DMS153 (cell line): ENCODE measurements at regions not wholly inside any gene's neighbourhood (a gene's known extent, or its start where the extent isn't known, plus 50 kb on each side); places are given as distances from the start of the nearest gene placed in this dataset.
"Not testable (repeated sequence)": the region's sequence is repeated elsewhere in the genome, so short reads cannot be mapped to it uniquely, and the experiment has no call there.

Experiments used
- DNase-seq: peaks from one replicate; lab custom pipeline; 2025; lab: John Stamatoyannopoulos, UW

DNA sequence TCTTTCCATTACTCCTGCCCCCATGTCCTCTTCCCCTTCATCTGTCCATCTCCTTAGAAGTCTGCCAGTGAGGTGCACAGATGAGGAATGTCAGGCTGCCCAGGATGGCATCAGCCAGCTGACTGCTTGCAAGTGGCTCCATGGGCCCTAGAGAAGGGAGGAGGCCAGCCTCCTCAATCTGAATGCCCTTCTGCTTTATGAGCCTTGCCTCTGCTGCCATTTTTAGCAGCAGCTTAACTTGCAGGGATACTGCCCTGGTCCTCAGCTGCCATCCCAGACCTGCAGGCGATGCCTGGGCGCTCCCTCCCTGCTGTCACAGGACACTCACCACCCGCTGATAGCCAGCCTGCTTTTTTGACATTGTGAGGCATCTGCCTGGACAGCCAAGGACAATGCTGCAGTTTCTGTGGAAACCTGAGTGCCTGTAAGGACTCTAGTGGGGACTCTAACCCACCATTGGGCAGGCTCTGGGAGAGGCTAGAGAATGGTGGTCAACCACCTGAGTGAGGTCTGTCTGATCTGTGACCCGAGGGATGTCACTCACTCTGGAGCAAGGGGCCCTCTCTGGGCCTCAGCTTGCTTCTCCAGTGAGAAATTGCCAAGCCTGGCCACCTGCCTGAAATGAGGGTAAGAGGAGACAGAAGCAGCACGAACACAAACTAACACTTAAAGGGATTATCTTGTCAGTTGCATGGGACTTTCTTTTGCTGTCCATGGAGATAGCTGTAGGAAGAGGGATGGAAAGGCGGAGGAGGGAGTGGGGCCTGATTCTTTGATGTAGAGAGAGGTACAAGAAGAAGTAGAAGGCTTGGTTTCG is 185.0 kb downstream of the MIS18A start:
- DNase-seq: no peak

- no peak for DNase-seq
Observed at GRCh38 chr21:32090956-32091355, 187.9 kb downstream of the MIS18A start.

- DNase-seq: no peak
Observed at GRCh38 chr21:32089766-32090165, 189.1 kb downstream of the MIS18A start.

DNA sequence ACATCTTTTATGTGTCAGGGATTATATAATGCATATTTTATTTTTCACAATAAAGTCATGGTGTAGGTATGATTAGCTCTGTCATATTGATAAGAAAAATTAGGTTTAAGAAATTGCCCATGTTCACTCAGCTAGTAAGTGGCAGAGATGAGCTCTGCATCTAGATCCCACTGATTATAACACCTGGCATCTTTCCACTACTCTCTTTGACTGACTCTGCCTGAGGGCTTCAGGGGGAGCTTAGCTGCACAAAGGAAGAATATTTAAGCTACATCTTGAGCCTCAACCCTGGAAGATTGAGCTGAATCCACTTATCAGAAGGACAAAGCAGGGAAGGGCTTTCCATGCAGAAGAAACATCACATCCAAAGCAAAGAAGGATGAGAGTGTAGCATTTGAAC is 190.4 kb downstream of the MIS18A start:
- no peak for DNase-seq

DNA sequence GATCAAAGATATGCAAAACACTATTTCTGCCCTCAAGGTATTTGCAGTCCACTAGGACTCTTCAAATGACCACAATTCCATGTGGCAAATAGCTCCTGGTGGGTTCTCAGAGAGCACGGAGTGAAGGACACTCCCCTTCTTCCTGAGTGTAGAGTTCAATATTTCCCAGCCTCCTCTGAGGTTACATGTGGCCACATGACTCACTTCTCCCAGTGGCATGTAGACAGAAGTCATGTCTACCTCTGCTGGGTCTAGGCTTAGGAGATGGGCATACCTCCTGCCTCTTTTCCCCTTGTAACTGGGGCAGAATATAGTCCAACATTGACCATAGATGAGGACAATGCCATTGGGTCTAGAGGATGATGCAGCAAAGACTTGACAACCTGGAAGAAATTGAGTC is 191.4 kb downstream of the MIS18A start:
- DNase-seq: no peak

GRCh38 chr21:32083197-32083596 is 195.7 kb downstream of the MIS18A start:
- DNase-seq: peak; percentile 44

GRCh38 chr21:32082466-32082865 is 196.4 kb downstream of the MIS18A start:
- no peak for DNase-seq

GRCh38 chr21:32073593-32073992 is 200.8 kb downstream of the HUNK start:
- no peak for DNase-seq

DNA sequence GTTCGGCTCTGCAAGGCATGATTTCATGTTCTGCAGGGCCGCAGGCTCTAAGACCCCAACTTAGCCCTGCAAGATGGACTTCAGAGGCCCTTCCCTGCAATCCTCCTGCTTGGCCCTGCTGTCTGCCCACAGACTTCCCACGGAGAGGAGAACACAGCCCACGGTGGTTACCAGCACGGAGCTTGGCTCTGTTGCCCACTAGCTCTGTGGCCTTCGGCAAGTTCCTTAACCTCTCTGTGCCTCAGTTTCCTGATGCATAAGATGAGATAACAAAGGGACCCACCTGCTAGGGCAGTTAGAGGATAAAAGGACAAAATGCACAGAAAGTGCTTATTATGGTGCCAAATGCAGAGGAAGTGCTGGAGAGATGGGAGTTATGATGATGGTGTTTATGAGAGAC is 200.4 kb downstream of the HUNK start:
- DNase-seq: no peak

GRCh38 chr21:32071620-32072019 is 198.8 kb downstream of the HUNK start:
- not testable (repeated sequence) for DNase-seq

GRCh38 chr21:32070676-32071330 is 198.0 kb downstream of the HUNK start:
- no peak for DNase-seq

GRCh38 chr21:32070126-32070525 is 197.3 kb downstream of the HUNK start:
- no peak for DNase-seq

DNA sequence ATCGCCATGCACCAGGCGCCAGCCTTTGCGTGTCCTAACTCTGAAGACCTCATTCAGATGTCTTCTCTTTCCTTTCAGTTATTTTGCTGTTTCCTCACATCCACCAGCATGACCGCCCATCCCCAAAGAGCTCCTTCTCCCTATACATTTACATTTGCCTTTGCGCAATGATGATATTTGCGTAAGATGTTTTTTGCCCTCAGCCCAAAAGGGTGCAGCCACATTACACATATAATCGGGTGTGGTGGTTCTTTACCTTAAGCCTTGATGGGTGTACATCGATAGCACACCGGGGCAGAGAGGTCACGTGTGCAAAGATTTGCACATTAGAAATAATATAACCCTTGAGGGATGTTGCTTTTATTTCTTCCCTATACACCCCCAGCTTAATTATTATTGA is 192.8 kb downstream of the HUNK start:
- no peak for DNase-seq

- no peak for DNase-seq
Observed at GRCh38 chr21:32064281-32064910, 191.6 kb downstream of the HUNK start.

GRCh38 chr21:32062591-32063227 is 189.9 kb downstream of the HUNK start:
- no peak for DNase-seq

DNA sequence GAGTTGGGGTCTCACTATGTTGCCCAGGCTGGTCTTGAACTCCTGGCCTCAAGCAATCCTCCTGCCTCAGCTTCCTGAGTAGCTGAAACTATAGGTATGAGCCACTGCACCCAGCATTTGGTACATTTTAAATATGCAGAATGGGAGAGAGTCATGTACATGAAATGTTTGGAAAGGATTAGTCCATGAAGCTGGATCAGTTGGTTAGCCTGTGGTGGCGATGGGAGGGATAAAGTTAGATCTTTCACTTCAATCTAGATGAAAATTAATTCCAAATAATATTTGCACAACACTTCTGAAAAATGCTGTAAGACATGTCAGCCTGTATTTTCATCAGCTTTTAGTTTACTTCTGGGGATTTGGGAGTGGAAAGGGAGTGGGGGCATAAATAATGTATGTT is 188.9 kb downstream of the HUNK start:
- DNase-seq: no peak

GRCh38 chr21:32056791-32057190 is 184.0 kb downstream of the HUNK start:
- DNase-seq: no peak

DNA sequence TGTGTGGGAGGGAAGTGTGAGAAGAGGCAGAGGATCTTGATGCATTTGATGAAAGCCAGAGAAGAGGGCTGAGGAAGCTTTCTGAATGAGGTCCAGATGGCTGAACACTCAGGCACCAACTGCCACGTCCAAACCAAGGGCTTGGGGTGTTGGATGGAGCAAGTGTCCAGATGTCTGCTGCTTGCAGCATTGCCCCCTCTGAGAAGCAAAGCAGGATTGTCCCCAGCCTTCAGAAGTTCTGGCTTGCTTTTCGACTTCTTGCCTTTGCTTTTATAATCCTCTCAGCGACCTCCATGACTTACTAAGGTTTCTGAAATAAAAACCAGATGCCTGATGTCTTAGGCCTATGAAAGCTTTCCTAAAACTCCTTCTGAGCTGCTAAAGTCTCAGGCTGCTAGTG is 182.5 kb downstream of the HUNK start:
- no peak for DNase-seq
